PC-9 (cell line): ENCODE measurements at regions not wholly inside any gene's neighbourhood (a gene's known extent, or its start where the extent isn't known, plus 50 kb on each side); places are given as distances from the start of the nearest gene placed in this dataset.

ENCODE experiments used
- BruUV-seq: library from RNA; stranded (reverse); fragments of 400-500 nt; replicated peaks from 2 replicates; lab custom pipeline; 2021; lab: Mats Ljungman, UMichigan
- CTCF ChIA-PET: fragments of 300-600 bp; sonication (Branson Sonifier 250); formaldehyde crosslinking; loops from one replicate; lab custom pipeline; 2022; ENCODE audit warnings: antibody characterized with exemption; lab: Charles Lee
- POLR2A ChIA-PET: fragments of 300-600 bp; sonication (Branson Sonifier 250); formaldehyde crosslinking; loops from one replicate; lab custom pipeline; 2022; ENCODE audit warnings: antibody characterized with exemption; ENCODE audit not compliant: unreplicated experiment; lab: Charles Lee
- DNase-seq, 2 experiments: peaks; one replicate each; pipeline versions ENCODE4 v3.0.0 to v3.0.0-alpha.2; 2015 to 2022; ENCODE audit warnings: mixed read lengths in 1 of 2
- H2AFZ ChIP-seq: fragments of 200-600 bp; sonication (generic); 2 replicates; pipeline ENCODE4 v1.8.1; 2017; ENCODE audit warnings: antibody characterized with exemption
- H3F3A ChIP-seq: fragments of 200-600 bp; sonication (generic); 2 replicates; pipeline ENCODE4 v1.8.1; 2017; ENCODE audit warnings: antibody characterized with exemption, mild to moderate bottlenecking, low read depth; ENCODE audit not compliant: insufficient read depth
- H3K27ac ChIP-seq: fragments of 200-600 bp; sonication (generic); 2 replicates; pipeline ENCODE4 v1.6.1; 2016; ENCODE audit warnings: mixed run types
- H3K27me3 ChIP-seq: fragments of 200-600 bp; sonication (generic); 2 replicates; pipeline ENCODE4 v1.6.1; 2016; ENCODE audit warnings: low read depth, mixed run types; ENCODE audit not compliant: insufficient read depth
- H3K36me3 ChIP-seq: fragments of 200-600 bp; sonication (generic); 2 replicates; pipeline ENCODE4 v1.6.1; 2016; ENCODE audit warnings: low read depth, mixed run types
- H3K4me1 ChIP-seq: fragments of 200-600 bp; sonication (generic); replicated peaks from 2 replicates; pipeline ENCODE4 v1.6.1; 2016; ENCODE audit warnings: mixed run types; ENCODE audit not compliant: insufficient read depth
- H3K4me2 ChIP-seq: fragments of 200-600 bp; sonication (generic); 2 replicates; pipeline ENCODE4 v1.6.1; 2017; ENCODE audit warnings: mixed run types
- H3K4me3 ChIP-seq: fragments of 200-600 bp; sonication (generic); 2 replicates; pipeline ENCODE4 v1.6.1; 2016; ENCODE audit warnings: mixed run types
- H3K79me2 ChIP-seq: fragments of 200-600 bp; sonication (generic); 2 replicates; pipeline ENCODE4 v1.6.1; 2017; ENCODE audit warnings: low read depth, mixed run types
- H3K9me2 ChIP-seq: fragments of 200-600 bp; sonication (generic); 2 replicates; pipeline ENCODE4 v1.8.1; 2017; ENCODE audit warnings: mild to moderate bottlenecking; ENCODE audit not compliant: insufficient read depth
- H3K9me3 ChIP-seq: fragments of 200-600 bp; sonication (generic); 2 replicates; pipeline ENCODE4 v1.8.1; 2016; ENCODE audit warnings: low read depth; ENCODE audit not compliant: insufficient read depth
- H4K20me1 ChIP-seq: fragments of 200-600 bp; sonication (generic); 2 replicates; pipeline ENCODE4 v1.8.1; 2017; ENCODE audit not compliant: insufficient read depth
- CTCF ChIP-seq: fragments of 200-600 bp; sonication (generic); conservative IDR thresholded peaks from 2 replicates; pipeline ENCODE4 v1.6.1; 2017; ENCODE audit warnings: mixed run types, antibody characterized with exemption, mild to moderate bottlenecking, moderate library complexity
- EZH2 ChIP-seq: fragments of 200-600 bp; sonication (generic); IDR thresholded peaks from 2 replicates; pipeline ENCODE4 v1.8.0; 2017; ENCODE audit warnings: antibody characterized with exemption, low read depth
- intact Hi-C: fragments of 100-400 bp; cut with micrococcal nuclease; formaldehyde crosslinking; loops from one replicate; pipeline ENCODE4 v1.10.0; 2022; ENCODE audit not compliant: unreplicated experiment

- Histone ChIP-seq H3K36me3 (no peaks in the 10 kb centered on the region), H3K4me1 (no peaks in the 10 kb centered on the region), H3K27ac (no peak overlapping the region), H2AFZ (no peak overlapping the region), H3K79me2 (no peaks in the 10 kb centered on the region), H3K4me3 (no peak overlapping the region), H3K27me3 (no peaks in the 10 kb centered on the region), H4K20me1 (no peaks in the 10 kb centered on the region), H3K4me2 (no peak overlapping the region), H3K9me3 (no peaks in the 10 kb centered on the region), H3K9me2 (no peaks in the 10 kb centered on the region), H3F3A (no peaks in the 10 kb centered on the region)
- no peak for DNase-seq
- no peak for TF ChIP-seq EZH2
- TF ChIP-seq CTCF: no peak
- intact Hi-C loops: loop anchor here (10.0 kb wide), 1 partner anchor 746 kb away; no protein-coding TSS in a partner anchor
- POLR2A ChIA-PET: interaction anchor here (0.6 kb wide), 1 partner anchor 424 kb away, joined by 4 read pairs; no protein-coding TSS in a partner anchor
- CTCF ChIA-PET: no interaction called here
- no TSS peak for BruUV-seq
Observed at GRCh38 chr6:114740547-114740946, 397.7 kb upstream of the HS3ST5 start.

- no peaks in the 10 kb centered on the region for H3K9me2 ChIP-seq
- ChIA-PET POLR2A (no interaction called here), CTCF (no interaction called here)
- H3K4me3 ChIP-seq: no peak overlapping the region
- H3K27ac ChIP-seq: no peak overlapping the region
- no peaks in the 10 kb centered on the region for H3K27me3 ChIP-seq
- TF ChIP-seq EZH2 (no peak), CTCF (no peak)
- no peaks in the 10 kb centered on the region for H3K4me1 ChIP-seq
- no peak overlapping the region for H2AFZ ChIP-seq
- DNase-seq: no peak
- H3K36me3 ChIP-seq: no peaks in the 10 kb centered on the region
- no peaks in the 10 kb centered on the region for H3F3A ChIP-seq
- H3K9me3 ChIP-seq: no peaks in the 10 kb centered on the region
- H3K4me2 ChIP-seq: no peak overlapping the region
- BruUV-seq: no TSS peak
- no peaks in the 10 kb centered on the region for H3K79me2 ChIP-seq
- no peaks in the 10 kb centered on the region for H4K20me1 ChIP-seq
- intact Hi-C loops: loop anchor here (10.0 kb wide), 1 partner anchor 745 kb away; no protein-coding TSS in a partner anchor
Observed at GRCh38 chr6:114739656-114740055, 396.8 kb upstream of the HS3ST5 start.

DNA sequence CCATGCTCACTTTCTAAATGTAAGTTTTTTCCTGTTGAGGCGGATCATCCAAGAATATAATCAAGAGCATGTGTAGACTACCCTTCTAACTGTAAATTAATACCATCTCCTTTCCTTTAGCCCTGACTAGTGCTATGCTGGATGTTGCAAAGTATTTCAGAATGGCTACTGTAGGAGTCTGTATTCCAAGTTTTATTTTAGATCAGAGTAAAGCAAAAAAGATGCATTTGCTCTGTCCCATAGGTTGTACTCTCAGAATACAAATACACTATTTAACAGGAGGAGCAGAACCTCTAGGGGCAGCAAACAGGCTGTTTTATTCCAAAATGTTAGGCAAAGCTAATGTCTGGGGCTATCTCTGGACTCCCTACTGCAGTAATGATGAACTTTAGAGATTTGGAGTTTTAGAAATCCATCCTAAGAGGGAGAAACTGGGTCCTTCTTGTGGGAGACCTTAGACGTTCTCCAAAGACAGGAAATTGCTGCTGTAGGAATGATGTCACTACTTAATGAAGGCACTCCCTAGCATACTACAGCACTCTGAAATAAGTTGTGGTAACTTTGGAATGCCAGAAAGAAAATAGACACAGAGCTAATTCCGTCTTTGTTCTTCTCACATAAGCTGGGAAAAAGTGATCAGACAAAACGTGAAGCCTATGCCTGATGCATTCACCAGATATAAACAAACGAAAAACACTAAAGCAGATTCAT, 392.4 kb upstream of the HS3ST5 start:
- TF ChIP-seq CTCF (no peak), EZH2 (no peak)
- Histone ChIP-seq H3K9me2 (no peaks in the 10 kb centered on the region), H4K20me1 (no peaks in the 10 kb centered on the region), H3K27ac (no peak overlapping the region), H3K27me3 (no peaks in the 10 kb centered on the region), H3K4me1 (no peaks in the 10 kb centered on the region), H3K9me3 (no peaks in the 10 kb centered on the region), H3K4me2 (no peak overlapping the region), H2AFZ (no peak overlapping the region), H3K4me3 (no peak overlapping the region), H3K79me2 (no peaks in the 10 kb centered on the region), H3K36me3 (no peaks in the 10 kb centered on the region), H3F3A (no peaks in the 10 kb centered on the region)
- CTCF ChIA-PET: no interaction called here
- BruUV-seq: no TSS peak
- POLR2A ChIA-PET: no interaction called here
- intact Hi-C loops: no loop called here
- no peak for DNase-seq
